HuH-7 (cell line): ENCODE measurements at regions not wholly inside any gene's neighbourhood (a gene's known extent, or its start where the extent isn't known, plus 50 kb on each side); places are given as distances from the start of the nearest gene placed in this dataset.
"Not testable (repeated sequence)": the region's sequence is repeated elsewhere in the genome, so short reads cannot be mapped to it uniquely, and the experiment has no call there.

ENCODE experiments used
- DNase-seq: peaks from one replicate; pipeline ENCODE4 v3.0.0; 2011; ENCODE audit warnings: low spot score

GRCh38 chr11:57917632-57918031, 106.0 kb upstream of the OR9Q1 start:
- DNase-seq = no peak

- no peak for DNase-seq
Observed at GRCh38 chr11:57920971-57921370, 102.7 kb upstream of the OR9Q1 start.

GRCh38 chr11:57932105-57932504, 91.6 kb upstream of the OR9Q1 start:
- DNase-seq = no peak

- no peak for DNase-seq
Observed at GRCh38 chr11:57935402-57936049, 88.2 kb upstream of the OR9Q1 start.

GRCh38 chr11:57936050-57936418, 87.6 kb upstream of the OR9Q1 start:
- DNase-seq = peak; percentile 34

- no peak for DNase-seq
Observed at GRCh38 chr11:57937431-57937830, 86.2 kb upstream of the OR9Q1 start.

GRCh38 chr11:57938351-57938750, 85.3 kb upstream of the OR9Q1 start:
- DNase-seq = no peak

GRCh38 chr11:57940044-57940756, 83.5 kb upstream of the OR9Q1 start:
- DNase-seq = no peak

- no peak for DNase-seq
Observed at GRCh38 chr11:57941875-57942274, 81.8 kb upstream of the OR9Q1 start.

GRCh38 chr11:57942808-57943207, 80.9 kb upstream of the OR9Q1 start:
- no peak for DNase-seq

- DNase-seq = not testable (repeated sequence)
Observed at GRCh38 chr11:57943766-57944165, 79.9 kb upstream of the OR9Q1 start.

- no peak for DNase-seq
Observed at GRCh38 chr11:57946628-57947027, 77.1 kb upstream of the OR9Q1 start.

GRCh38 chr11:57964660-57965059, 59.0 kb upstream of the OR9Q1 start:
- no peak for DNase-seq

- no peak for DNase-seq
Observed at GRCh38 chr11:57971272-57972012, 52.2 kb upstream of the OR9Q1 start.

GRCh38 chr11:57972013-57972367, 51.7 kb upstream of the OR9Q1 start:
- DNase-seq = peak; percentile 35
